ENCODE measurements at regions not wholly inside any gene's neighbourhood (a gene's known extent, or its start where the extent isn't known, plus 50 kb on each side); places are given as distances from the start of the nearest gene placed in this dataset.
"Not testable (repeated sequence)": the region's sequence is repeated elsewhere in the genome, so short reads cannot be mapped to it uniquely, and the experiment has no call there.

GRCh38 chr2:67906547-67906946 is 156.3 kb downstream of the C1D start:
- not testable (repeated sequence) for H2BK5ac ChIP-seq (ENCODE audit: low read length); H3K23ac ChIP-seq (ENCODE audit: low read depth, low read length, poor library complexity); H3K79me1 ChIP-seq (ENCODE audit: low read depth, low read length); H3K27ac ChIP-seq (replicated peaks; ENCODE audit: low read length); H4K91ac ChIP-seq (ENCODE audit: low read depth, low read length, poor library complexity); H3K4me3 ChIP-seq (ENCODE audit: low read length in 2 of 2); H2AK5ac ChIP-seq (ENCODE audit: low read depth, low read length); H2AFZ ChIP-seq (ENCODE audit: low read length); H3K14ac ChIP-seq (ENCODE audit: low read length); H3K9ac ChIP-seq (ENCODE audit: low read depth, low read length, poor library complexity); H3K4me2 ChIP-seq (ENCODE audit: insufficient read depth, low read length, poor library complexity, severe bottlenecking); H3K36me3 ChIP-seq (replicated peaks in 1 of 2; ENCODE audit: control insufficient read depth in 2 of 2, insufficient read depth in 2 of 2, low read length in 2 of 2); H3K27me3 ChIP-seq (ENCODE audit: control insufficient read depth in 3 of 3, insufficient read depth in 3 of 3, low read depth in 1 of 3, low read length in 3 of 3); DNase-seq (ENCODE audit: low spot score); H2BK120ac ChIP-seq (ENCODE audit: low read depth, low read length); H2BK15ac ChIP-seq (ENCODE audit: low read length); H3K18ac ChIP-seq (ENCODE audit: low read length); H2BK12ac ChIP-seq (ENCODE audit: low read length); H4K8ac ChIP-seq (ENCODE audit: low read depth, low read length); H3K4ac ChIP-seq (ENCODE audit: low read length); H3K4me1 ChIP-seq (ENCODE audit: control insufficient read depth in 2 of 2, insufficient read depth in 1 of 2, low read depth in 1 of 2, low read length in 2 of 2); H3K9me3 ChIP-seq (replicated peaks in 1 of 2; ENCODE audit: control insufficient read depth in 2 of 2, insufficient read depth in 1 of 2, low read depth in 1 of 2, low read length in 2 of 2)

DNA sequence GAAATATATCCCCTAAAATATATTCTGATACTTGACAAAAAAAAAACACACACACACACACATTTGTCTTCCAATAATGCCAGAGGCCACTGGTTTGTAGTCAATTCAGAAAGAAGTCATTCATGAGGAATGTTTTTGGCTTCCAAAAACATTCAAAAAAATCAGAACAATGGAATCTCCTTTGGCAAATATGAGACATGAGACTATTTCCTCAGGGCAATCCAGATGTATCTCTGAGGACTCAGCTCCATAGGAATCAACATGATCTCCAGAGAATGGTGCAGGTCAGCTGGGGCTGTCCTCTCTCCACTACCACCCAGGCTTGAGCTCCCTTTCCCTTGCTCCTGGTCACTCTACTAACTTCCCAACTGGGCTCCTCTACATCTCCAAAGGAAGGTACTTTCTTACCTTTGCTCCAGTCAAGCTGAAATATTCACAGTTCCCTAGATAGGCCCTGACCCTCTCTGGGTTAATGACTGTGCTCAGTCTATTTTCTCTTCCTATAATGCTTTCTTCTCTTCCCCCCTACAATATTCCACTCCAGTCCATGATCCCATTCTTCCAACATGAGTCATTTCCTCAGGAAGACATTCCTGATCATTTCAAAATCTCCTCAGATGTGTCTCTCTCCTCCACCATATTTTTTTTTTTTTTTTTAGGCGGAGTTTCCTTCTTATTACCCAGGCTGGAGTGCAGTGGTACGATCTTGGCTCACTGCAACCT is 145.3 kb downstream of the C1D start:
- H4K91ac ChIP-seq (ENCODE audit: low read depth, low read length, poor library complexity): no peak overlapping the region
- no CpG with 5 or more reads among the region's 2 CpGs for WGBS, 2 donors (ENCODE audit: extremely low coverage in 2 of 2, insufficient read length in 2 of 2, insufficient replicate concordance in 1 of 2)
- H3K36me3 ChIP-seq (replicated peaks in 1 of 2; ENCODE audit: control insufficient read depth in 2 of 2, insufficient read depth in 2 of 2, low read length in 2 of 2): no peaks in the 10 kb centered on the region
- no peak overlapping the region for H2BK120ac ChIP-seq (ENCODE audit: low read depth, low read length)
- no peak overlapping the region for H4K8ac ChIP-seq (ENCODE audit: low read depth, low read length)
- no peaks in the 10 kb centered on the region for H3K4me1 ChIP-seq (ENCODE audit: control insufficient read depth in 2 of 2, insufficient read depth in 1 of 2, low read depth in 1 of 2, low read length in 2 of 2)
- no peak overlapping the region for H2AK5ac ChIP-seq (ENCODE audit: low read depth, low read length)
- H3K4me3 ChIP-seq (ENCODE audit: low read length in 2 of 2): no peak overlapping the region
- no peak overlapping the region for H2BK12ac ChIP-seq (ENCODE audit: low read length)
- no peak overlapping the region for H3K4ac ChIP-seq (ENCODE audit: low read length)
- no peak overlapping the region for H2BK15ac ChIP-seq (ENCODE audit: low read length)
- H3K14ac ChIP-seq (ENCODE audit: low read length): no peak overlapping the region
- no peak overlapping the region for H2AFZ ChIP-seq (ENCODE audit: low read length)
- no peaks in the 10 kb centered on the region for H3K79me1 ChIP-seq (ENCODE audit: low read depth, low read length)
- H3K27me3 ChIP-seq (ENCODE audit: control insufficient read depth in 3 of 3, insufficient read depth in 3 of 3, low read depth in 1 of 3, low read length in 3 of 3): no peaks in the 10 kb centered on the region
- no peak overlapping the region for H3K18ac ChIP-seq (ENCODE audit: low read length)
- no peaks in the 10 kb centered on the region for H3K9me3 ChIP-seq (replicated peaks in 1 of 2; ENCODE audit: control insufficient read depth in 2 of 2, insufficient read depth in 1 of 2, low read depth in 1 of 2, low read length in 2 of 2)
- H3K4me2 ChIP-seq (ENCODE audit: insufficient read depth, low read length, poor library complexity, severe bottlenecking): no peak overlapping the region
- no peak overlapping the region for H3K27ac ChIP-seq (replicated peaks; ENCODE audit: low read length)
- H2BK5ac ChIP-seq (ENCODE audit: low read length): no peak overlapping the region
- no peak overlapping the region for H3K9ac ChIP-seq (ENCODE audit: low read depth, low read length, poor library complexity)
- H3K23ac ChIP-seq (ENCODE audit: low read depth, low read length, poor library complexity): no peak overlapping the region
- DNase-seq (ENCODE audit: low spot score): no peak

DNA sequence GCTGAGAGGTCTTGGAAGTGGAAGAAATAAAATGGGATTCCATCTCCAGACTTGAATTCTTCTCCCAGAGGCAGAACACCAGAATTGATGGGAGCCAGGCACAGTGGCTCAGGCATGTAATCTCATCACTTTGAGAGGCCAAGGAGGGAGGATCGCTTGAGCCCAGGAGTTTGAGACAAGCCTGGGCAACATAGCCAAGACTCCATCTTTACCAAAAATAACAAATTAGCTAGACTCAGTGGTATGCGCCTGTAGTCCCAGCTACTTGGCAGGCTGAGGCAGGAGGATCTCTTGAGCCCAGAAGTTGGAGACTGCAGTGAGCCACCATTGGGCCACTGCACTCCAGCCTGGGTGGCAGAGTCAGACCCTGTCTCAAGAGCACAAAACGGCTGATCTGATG is 144.3 kb downstream of the C1D start:
- Histone ChIP-seq H3K36me3 (replicated peaks in 1 of 2; ENCODE audit: control insufficient read depth in 2 of 2, insufficient read depth in 2 of 2, low read length in 2 of 2) (no peaks in the 10 kb centered on the region), H3K18ac (ENCODE audit: low read length) (no peak overlapping the region), H3K4ac (ENCODE audit: low read length) (no peak overlapping the region), H4K91ac (ENCODE audit: low read depth, low read length, poor library complexity) (no peak overlapping the region), H3K9me3 (replicated peaks in 1 of 2; ENCODE audit: control insufficient read depth in 2 of 2, insufficient read depth in 1 of 2, low read depth in 1 of 2, low read length in 2 of 2) (no peaks in the 10 kb centered on the region), H3K27ac (replicated peaks; ENCODE audit: low read length) (no peak overlapping the region), H2BK5ac (ENCODE audit: low read length) (no peak overlapping the region), H3K79me1 (ENCODE audit: low read depth, low read length) (no peaks in the 10 kb centered on the region), H3K27me3 (ENCODE audit: control insufficient read depth in 3 of 3, insufficient read depth in 3 of 3, low read depth in 1 of 3, low read length in 3 of 3) (no peaks in the 10 kb centered on the region), H2AK5ac (ENCODE audit: low read depth, low read length) (no peak overlapping the region), H3K4me3 (ENCODE audit: low read length in 2 of 2) (no peak overlapping the region), H3K9ac (ENCODE audit: low read depth, low read length, poor library complexity) (no peak overlapping the region), H2AFZ (ENCODE audit: low read length) (no peak overlapping the region), H3K14ac (ENCODE audit: low read length) (no peak overlapping the region), H3K4me1 (ENCODE audit: control insufficient read depth in 2 of 2, insufficient read depth in 1 of 2, low read depth in 1 of 2, low read length in 2 of 2) (no peaks in the 10 kb centered on the region), H3K4me2 (ENCODE audit: insufficient read depth, low read length, poor library complexity, severe bottlenecking) (no peak overlapping the region), H3K23ac (ENCODE audit: low read depth, low read length, poor library complexity) (no peak overlapping the region), H2BK120ac (ENCODE audit: low read depth, low read length) (no peak overlapping the region), H2BK12ac (ENCODE audit: low read length) (no peak overlapping the region), H4K8ac (ENCODE audit: low read depth, low read length) (no peak overlapping the region), H2BK15ac (ENCODE audit: low read length) (no peak overlapping the region)
- no CpG with 5 or more reads among the region's 3 CpGs for WGBS, 2 donors (ENCODE audit: extremely low coverage in 2 of 2, insufficient read length in 2 of 2, insufficient replicate concordance in 1 of 2)
- no peak for DNase-seq (ENCODE audit: low spot score)

GRCh38 chr2:67919490-67919889 is 143.3 kb downstream of the C1D start:
- no peaks in the 10 kb centered on the region for H3K4me1 ChIP-seq (ENCODE audit: control insufficient read depth in 2 of 2, insufficient read depth in 1 of 2, low read depth in 1 of 2, low read length in 2 of 2)
- no peak overlapping the region for H2BK120ac ChIP-seq (ENCODE audit: low read depth, low read length)
- H3K23ac ChIP-seq (ENCODE audit: low read depth, low read length, poor library complexity): no peak overlapping the region
- H2BK12ac ChIP-seq (ENCODE audit: low read length): no peak overlapping the region
- H3K27ac ChIP-seq (replicated peaks; ENCODE audit: low read length): no peak overlapping the region
- H3K4me2 ChIP-seq (ENCODE audit: insufficient read depth, low read length, poor library complexity, severe bottlenecking): no peak overlapping the region
- no peak overlapping the region for H3K18ac ChIP-seq (ENCODE audit: low read length)
- no peaks in the 10 kb centered on the region for H3K36me3 ChIP-seq (replicated peaks in 1 of 2; ENCODE audit: control insufficient read depth in 2 of 2, insufficient read depth in 2 of 2, low read length in 2 of 2)
- H3K9me3 ChIP-seq (replicated peaks in 1 of 2; ENCODE audit: control insufficient read depth in 2 of 2, insufficient read depth in 1 of 2, low read depth in 1 of 2, low read length in 2 of 2): no peaks in the 10 kb centered on the region
- no peak for DNase-seq (ENCODE audit: low spot score)
- H3K9ac ChIP-seq (ENCODE audit: low read depth, low read length, poor library complexity): no peak overlapping the region
- no peaks in the 10 kb centered on the region for H3K79me1 ChIP-seq (ENCODE audit: low read depth, low read length)
- no peak overlapping the region for H4K8ac ChIP-seq (ENCODE audit: low read depth, low read length)
- H2BK5ac ChIP-seq (ENCODE audit: low read length): no peak overlapping the region
- no peak overlapping the region for H3K4ac ChIP-seq (ENCODE audit: low read length)
- no peak overlapping the region for H4K91ac ChIP-seq (ENCODE audit: low read depth, low read length, poor library complexity)
- H2AFZ ChIP-seq (ENCODE audit: low read length): no peak overlapping the region
- WGBS, 2 donors (ENCODE audit: extremely low coverage in 2 of 2, insufficient read length in 2 of 2, insufficient replicate concordance in 1 of 2): no CpG with 5 or more reads among the region's 1 CpG
- H3K4me3 ChIP-seq (ENCODE audit: low read length in 2 of 2): no peak overlapping the region
- H2AK5ac ChIP-seq (ENCODE audit: low read depth, low read length): no peak overlapping the region
- H3K14ac ChIP-seq (ENCODE audit: low read length): no peak overlapping the region
- no peak overlapping the region for H2BK15ac ChIP-seq (ENCODE audit: low read length)
- no peaks in the 10 kb centered on the region for H3K27me3 ChIP-seq (ENCODE audit: control insufficient read depth in 3 of 3, insufficient read depth in 3 of 3, low read depth in 1 of 3, low read length in 3 of 3)
